Activated naive CD4-positive, alpha-beta T cell treated with anti-CD3 and anti-CD28 coated beads, Interleukin-2, amount 50 U/mL, for 24 hours (primary cell): ENCODE measurements at regions not wholly inside any gene's neighbourhood (a gene's known extent, or its start where the extent isn't known, plus 50 kb on each side); places are given as distances from the start of the nearest gene placed in this dataset.
"Not testable (repeated sequence)": the region's sequence is repeated elsewhere in the genome, so short reads cannot be mapped to it uniquely, and the experiment has no call there.

Experiments used
- H3K27ac Mint-ChIP-seq: one replicate; pipeline ENCODE4 v1.8.0; 2021; ENCODE audit warnings: mild to moderate bottlenecking, mixed read lengths
- H3K27me3 Mint-ChIP-seq: one replicate; pipeline ENCODE4 v1.8.0; 2021; ENCODE audit warnings: mixed read lengths
- H3K36me3 Mint-ChIP-seq: one replicate; pipeline ENCODE4 v1.8.0; 2021; ENCODE audit warnings: mixed read lengths
- H3K4me1 Mint-ChIP-seq: one replicate; pipeline ENCODE4 v1.8.0; 2021; ENCODE audit warnings: mixed read lengths
- H3K4me3 Mint-ChIP-seq: one replicate; pipeline ENCODE4 v1.8.0; 2021; ENCODE audit warnings: mild to moderate bottlenecking, mixed read lengths
- H3K9me3 Mint-ChIP-seq: one replicate; pipeline ENCODE4 v1.8.0; 2021; ENCODE audit warnings: mixed read lengths

DNA sequence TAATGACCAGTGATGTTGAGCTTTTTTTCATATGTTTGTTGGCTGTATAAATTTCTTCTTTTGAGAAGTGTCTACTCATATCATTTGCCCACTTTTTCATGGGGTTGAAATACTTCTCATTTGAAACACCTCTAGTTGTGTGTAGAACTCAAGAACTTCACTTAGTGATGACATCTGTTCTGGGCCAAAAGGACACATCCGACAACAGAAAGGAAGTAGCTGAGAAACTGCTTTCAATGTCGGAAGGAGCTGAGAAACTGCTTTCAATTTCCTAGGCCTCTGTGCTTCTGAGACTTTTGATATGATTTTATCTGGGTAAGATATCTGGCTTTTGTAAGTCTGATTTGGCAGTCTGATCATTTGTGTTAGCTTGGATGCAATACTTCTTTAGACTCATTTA, 635.3 kb downstream of the TMTC2 start:
- Mint-ChIP-seq H3K36me3 (no peaks in the 10 kb centered on the region), H3K4me3 (no peak overlapping the region), H3K27me3 (no peaks in the 10 kb centered on the region), H3K9me3 (no peaks in the 10 kb centered on the region), H3K27ac (no peak overlapping the region), H3K4me1 (no peaks in the 10 kb centered on the region)

DNA sequence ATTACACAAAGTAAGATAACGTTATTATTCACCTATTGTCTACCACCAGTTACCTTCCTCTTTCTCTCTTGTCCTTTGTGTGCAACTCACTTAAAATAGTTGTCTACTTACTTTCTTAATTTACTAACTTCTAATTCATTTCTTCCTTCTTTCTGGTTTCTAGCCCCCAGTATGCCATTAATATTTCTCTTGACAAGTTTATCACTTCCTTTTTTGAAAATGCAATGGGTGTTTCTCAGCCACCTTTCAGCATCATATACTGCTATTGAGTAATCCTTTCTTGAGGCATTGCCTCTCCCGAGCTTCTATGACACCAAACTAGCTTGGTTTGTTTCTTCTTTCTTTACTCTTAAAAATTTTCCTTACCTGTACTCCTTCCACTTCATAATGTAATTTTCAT, 633.6 kb downstream of the TMTC2 start:
- no peaks in the 10 kb centered on the region for H3K4me1 Mint-ChIP-seq
- no peak overlapping the region for H3K4me3 Mint-ChIP-seq
- no peak overlapping the region for H3K27ac Mint-ChIP-seq
- H3K36me3 Mint-ChIP-seq = no peaks in the 10 kb centered on the region
- no peaks in the 10 kb centered on the region for H3K9me3 Mint-ChIP-seq
- H3K27me3 Mint-ChIP-seq = no peaks in the 10 kb centered on the region

DNA sequence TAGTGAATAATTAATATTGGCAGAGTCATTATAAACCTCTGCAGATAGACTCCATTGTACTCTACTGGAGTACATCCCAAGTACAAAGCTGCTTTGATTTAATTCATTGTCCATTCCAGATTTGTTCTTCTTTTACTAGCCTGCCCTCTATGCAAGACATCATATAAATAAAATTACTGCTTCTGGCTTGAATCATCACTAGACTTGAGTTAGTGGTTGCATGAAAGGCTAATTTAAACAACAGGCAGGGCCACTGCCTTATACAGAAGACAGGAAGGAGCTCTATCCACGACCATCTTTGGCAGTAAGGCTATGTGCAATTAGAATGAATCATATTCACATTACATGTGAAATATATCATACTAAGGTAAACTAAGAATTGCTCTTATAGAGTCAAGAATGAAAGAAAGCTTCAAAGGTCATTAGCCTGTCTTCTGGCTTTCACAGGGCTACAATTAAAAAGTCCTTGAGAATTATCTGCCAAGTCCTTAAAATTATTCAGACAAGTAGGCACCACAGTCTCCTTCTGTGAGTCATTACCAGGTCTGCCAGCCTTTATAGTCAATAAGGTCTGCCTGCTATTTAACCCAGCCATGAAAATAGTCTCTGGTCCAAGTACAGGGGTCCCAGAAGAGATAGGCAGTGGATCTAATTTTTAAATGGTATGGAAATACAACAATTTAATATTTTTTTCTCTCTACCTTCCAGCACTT, 631.8 kb downstream of the TMTC2 start:
- Mint-ChIP-seq H3K4me1 (no peaks in the 10 kb centered on the region), H3K4me3 (no peak overlapping the region), H3K9me3 (no peaks in the 10 kb centered on the region), H3K36me3 (no peaks in the 10 kb centered on the region), H3K27me3 (no peaks in the 10 kb centered on the region), H3K27ac (no peak overlapping the region)

DNA sequence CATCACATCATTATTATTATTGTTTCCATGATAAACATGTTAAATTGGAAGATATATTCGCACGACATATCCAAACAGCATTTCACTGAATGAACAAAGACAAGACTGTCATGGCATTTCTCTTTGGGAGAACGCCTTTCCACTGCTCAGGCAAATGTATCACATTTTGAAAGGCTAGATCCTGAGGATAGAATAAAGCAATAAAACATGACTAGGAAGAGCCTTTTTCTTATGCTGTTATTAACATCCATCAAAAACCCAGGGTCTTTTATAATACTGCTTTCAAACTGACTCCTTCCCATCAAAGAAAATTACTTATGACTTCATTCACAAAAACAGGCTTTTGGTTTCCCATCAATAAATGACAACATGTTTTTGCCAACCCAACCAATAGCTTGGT, 630.9 kb downstream of the TMTC2 start:
- H3K27ac Mint-ChIP-seq = no peak overlapping the region
- no peaks in the 10 kb centered on the region for H3K27me3 Mint-ChIP-seq
- H3K36me3 Mint-ChIP-seq = no peaks in the 10 kb centered on the region
- H3K4me1 Mint-ChIP-seq = no peaks in the 10 kb centered on the region
- no peak overlapping the region for H3K4me3 Mint-ChIP-seq
- no peaks in the 10 kb centered on the region for H3K9me3 Mint-ChIP-seq

DNA sequence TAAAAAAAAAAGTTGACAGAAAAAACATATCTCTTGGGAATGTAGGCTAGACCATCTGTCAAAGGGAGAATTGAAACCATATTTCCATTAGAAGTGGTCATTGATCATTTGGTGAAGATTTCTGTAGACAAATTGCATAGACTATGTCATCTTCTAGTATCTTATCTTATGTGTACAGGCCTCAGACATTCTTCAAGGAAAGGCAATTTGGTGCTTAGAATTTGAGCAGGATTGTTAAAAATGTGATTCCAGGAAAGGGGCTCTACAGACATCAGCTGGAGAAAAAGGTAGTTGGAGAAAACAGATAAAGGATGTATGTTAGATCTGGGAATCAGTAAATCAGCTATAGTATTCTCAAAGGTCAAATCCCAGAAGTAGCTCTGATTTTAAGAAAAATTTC, 627.1 kb downstream of the TMTC2 start:
- Mint-ChIP-seq H3K36me3 (no peaks in the 10 kb centered on the region), H3K27me3 (no peaks in the 10 kb centered on the region), H3K4me1 (no peaks in the 10 kb centered on the region), H3K4me3 (no peak overlapping the region), H3K27ac (no peak overlapping the region), H3K9me3 (no peaks in the 10 kb centered on the region)

DNA sequence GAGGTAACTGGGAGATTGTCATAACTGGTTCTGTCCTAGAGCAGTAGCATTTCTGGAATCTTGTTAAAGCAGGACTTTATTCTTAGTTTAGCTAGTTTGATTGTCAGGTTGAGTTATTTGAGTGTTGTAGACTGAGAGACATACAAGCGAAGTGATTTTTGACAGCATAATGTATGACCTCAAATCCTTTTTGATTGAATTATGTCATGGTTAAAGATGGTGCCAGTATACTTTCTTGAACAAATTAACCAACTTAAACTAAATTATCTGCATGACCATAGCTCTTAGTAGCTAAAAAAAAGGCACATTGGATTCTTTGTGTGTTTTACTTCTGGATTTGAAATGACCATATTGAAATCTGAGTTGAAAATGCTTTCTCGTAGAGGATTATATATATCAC, 626.6 kb downstream of the TMTC2 start:
- Mint-ChIP-seq H3K27ac (no peak overlapping the region), H3K9me3 (no peaks in the 10 kb centered on the region), H3K27me3 (no peaks in the 10 kb centered on the region), H3K4me3 (no peak overlapping the region), H3K36me3 (no peaks in the 10 kb centered on the region), H3K4me1 (no peaks in the 10 kb centered on the region)

DNA sequence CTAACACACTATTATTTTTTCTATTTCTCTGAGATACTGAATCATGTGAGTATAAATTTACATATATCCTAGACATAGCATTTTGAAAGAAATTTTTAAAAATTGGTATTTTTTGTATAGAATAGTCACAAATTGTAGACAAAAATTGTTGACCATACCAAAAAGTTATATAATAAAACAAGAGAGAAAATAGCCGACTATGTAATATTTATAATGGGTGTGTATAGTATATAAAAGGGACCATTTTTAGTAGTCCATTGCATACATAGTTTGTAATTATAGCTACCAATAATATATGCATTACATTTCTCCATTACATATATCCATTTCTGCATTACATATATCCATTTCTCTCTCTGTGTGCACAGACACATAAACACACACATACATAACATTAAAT, 590.2 kb downstream of the TMTC2 start:
- no peaks in the 10 kb centered on the region for H3K4me1 Mint-ChIP-seq
- H3K4me3 Mint-ChIP-seq = no peak overlapping the region
- H3K27me3 Mint-ChIP-seq = no peaks in the 10 kb centered on the region
- no peak overlapping the region for H3K27ac Mint-ChIP-seq
- no peaks in the 10 kb centered on the region for H3K9me3 Mint-ChIP-seq
- no peaks in the 10 kb centered on the region for H3K36me3 Mint-ChIP-seq

DNA sequence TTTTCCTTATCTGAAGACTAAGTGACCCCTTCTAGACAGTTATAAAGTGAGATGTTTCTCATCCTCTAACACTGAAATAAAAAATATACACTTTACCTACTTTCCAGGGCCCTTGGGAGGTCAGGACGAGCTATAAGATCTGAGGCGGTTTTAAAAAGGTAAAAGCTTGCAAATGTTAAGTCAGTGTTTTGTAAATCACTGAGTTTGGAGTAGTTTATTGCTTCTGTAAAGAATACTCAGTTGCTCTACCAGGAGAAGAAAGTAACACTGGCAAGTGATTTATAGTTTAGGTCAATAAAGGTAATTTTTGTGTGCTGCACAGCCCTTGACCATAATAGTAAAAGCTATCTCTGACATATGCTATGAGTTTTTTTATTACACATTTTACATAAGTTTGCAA, 584.5 kb downstream of the TMTC2 start:
- no peak overlapping the region for H3K4me3 Mint-ChIP-seq

DNA sequence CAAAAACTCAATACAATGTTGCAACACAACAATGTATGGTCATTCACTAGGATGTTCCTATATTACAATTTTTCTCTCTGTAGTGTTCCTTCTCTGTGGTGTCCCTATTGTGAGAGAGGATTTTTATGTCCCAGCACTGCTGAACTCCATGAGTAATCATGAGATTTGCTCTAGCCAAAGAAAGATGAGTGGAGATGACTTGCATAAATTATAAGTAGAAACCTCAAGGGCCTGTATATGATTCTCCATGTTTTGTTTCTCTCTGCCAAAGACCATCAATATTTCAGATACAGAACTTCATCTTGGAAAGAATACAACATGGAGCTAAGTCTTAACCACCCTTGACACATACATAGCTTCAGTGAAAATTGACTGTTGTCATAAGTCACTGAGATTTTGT, 579.1 kb downstream of the TMTC2 start:
- no peaks in the 10 kb centered on the region for H3K4me1 Mint-ChIP-seq
- H3K9me3 Mint-ChIP-seq = peaks cover 4% of the 10 kb centered on the region
- no peak overlapping the region for H3K4me3 Mint-ChIP-seq
- no peak overlapping the region for H3K27ac Mint-ChIP-seq
- no peaks in the 10 kb centered on the region for H3K27me3 Mint-ChIP-seq
- peaks cover 2% of the 10 kb centered on the region for H3K36me3 Mint-ChIP-seq

More for the DNA sequence above, 584.5 kb downstream of the TMTC2 start:
- Mint-ChIP-seq H3K27ac (no peak overlapping the region), H3K36me3 (peaks cover 2% of the 10 kb centered on the region), H3K9me3 (no peaks in the 10 kb centered on the region), H3K27me3 (no peaks in the 10 kb centered on the region), H3K4me1 (no peaks in the 10 kb centered on the region)

DNA sequence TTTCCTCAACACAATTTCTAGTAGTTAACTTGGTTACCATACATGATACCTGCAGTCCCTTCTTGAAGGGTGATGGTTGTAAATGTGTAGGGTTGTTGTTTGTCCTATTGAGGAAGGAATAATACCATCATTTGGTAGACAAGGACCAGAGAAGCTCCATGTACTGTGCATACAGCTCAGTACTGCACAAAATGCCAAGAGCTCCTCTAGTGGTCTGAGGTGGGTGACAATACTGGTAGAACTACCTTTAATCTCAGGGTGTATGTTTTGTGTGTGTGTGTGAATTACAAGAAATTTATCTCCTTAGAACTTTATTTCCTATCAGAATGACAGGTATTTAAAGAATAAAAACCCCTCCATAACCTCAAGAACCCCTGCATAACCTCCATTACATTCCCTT, 575.3 kb downstream of the TMTC2 start:
- Mint-ChIP-seq H3K4me1 (no peaks in the 10 kb centered on the region), H3K36me3 (no peaks in the 10 kb centered on the region), H3K27me3 (no peaks in the 10 kb centered on the region), H3K9me3 (peaks cover 4% of the 10 kb centered on the region), H3K27ac (no peak overlapping the region), H3K4me3 (no peak overlapping the region)

DNA sequence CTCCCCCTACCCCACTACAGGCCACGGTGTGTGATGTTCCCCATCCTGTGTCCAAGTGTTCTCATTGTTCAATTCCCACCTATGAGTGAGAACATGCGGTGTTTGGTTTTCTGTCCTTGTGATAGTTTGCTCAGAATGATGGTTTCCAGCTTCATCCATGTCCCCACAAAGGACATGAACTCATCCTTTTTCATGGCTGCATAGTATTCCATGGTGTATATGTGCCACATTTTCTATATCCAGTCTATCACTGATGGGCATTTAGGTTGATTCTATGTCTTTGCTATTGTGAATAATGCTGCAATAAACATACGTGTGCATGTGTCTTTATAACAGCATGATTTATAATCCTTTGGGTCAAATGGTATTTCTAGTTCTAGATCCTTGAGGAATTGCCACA, 573.4 kb downstream of the TMTC2 start:
- not testable (repeated sequence) for H3K4me1 Mint-ChIP-seq, H3K4me3 Mint-ChIP-seq, H3K27me3 Mint-ChIP-seq, H3K27ac Mint-ChIP-seq, H3K36me3 Mint-ChIP-seq, H3K9me3 Mint-ChIP-seq

DNA sequence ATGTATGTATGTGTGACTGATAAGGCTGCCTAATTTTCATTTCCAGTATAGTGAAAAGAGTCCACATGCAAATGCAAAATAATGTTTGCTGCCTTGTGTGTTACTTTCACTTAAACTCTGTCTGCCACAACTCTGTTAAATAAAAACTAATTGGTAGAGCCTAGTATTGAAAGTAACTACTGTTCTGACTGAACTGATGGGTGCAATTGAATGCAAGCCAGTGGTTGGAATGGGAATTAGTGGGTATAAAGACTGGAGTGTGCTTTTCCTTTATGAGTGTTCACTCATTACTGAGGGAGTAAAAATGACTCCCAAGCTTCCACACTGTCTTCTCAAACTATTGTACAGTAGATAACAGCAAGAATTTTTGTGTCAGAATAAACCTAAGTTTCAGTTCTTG, 571.0 kb downstream of the TMTC2 start:
- no peaks in the 10 kb centered on the region for H3K36me3 Mint-ChIP-seq

DNA sequence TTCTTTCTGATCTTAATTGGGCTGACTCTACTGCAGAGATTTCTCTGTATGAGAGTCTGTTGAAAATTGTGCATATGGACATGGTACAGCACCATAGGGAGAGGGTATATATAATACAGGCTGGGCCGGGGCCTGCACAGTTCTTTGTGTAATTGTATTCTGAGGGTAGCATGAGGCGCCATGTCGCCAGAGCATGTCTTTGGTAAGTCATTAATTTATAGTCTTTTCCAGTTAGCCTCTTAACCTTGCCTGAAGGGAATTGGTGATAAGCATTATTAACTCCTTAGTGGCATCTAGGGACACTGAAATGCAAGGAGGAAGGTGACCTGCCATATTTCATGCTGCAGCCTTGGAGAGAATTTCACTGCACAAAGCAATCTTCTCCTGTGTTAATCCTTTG, 569.9 kb downstream of the TMTC2 start:
- H3K27ac Mint-ChIP-seq = peak overlapping the region; percentile 9
- no peaks in the 10 kb centered on the region for H3K36me3 Mint-ChIP-seq
- H3K4me1 Mint-ChIP-seq = no peaks in the 10 kb centered on the region
- no peak overlapping the region for H3K4me3 Mint-ChIP-seq
- H3K9me3 Mint-ChIP-seq = no peaks in the 10 kb centered on the region
- no peaks in the 10 kb centered on the region for H3K27me3 Mint-ChIP-seq

More for the DNA sequence above, 571.0 kb downstream of the TMTC2 start:
- Mint-ChIP-seq H3K27ac (no peak overlapping the region), H3K4me1 (no peaks in the 10 kb centered on the region), H3K9me3 (peaks cover 4% of the 10 kb centered on the region), H3K27me3 (no peaks in the 10 kb centered on the region), H3K4me3 (no peak overlapping the region)

DNA sequence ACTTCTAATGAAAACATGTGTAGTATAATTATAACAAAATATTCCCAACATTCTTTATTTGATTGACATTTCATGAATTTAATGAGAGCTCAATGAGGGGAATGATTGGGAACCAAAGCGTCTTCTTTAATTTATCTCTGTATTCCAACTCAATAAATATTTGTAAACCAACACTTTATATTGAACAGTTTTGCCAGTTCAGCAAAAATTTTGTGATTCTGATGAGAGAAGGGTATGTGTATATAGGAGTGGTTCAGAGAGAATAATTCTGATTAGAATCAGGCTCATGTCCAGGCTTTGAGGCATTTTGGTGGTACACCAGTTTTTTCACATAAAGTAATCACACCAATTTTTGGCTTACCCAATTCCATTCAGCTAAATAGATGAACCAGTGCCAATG, 564.2 kb downstream of the TMTC2 start:
- Mint-ChIP-seq H3K4me1 (no peaks in the 10 kb centered on the region), H3K9me3 (no peaks in the 10 kb centered on the region), H3K4me3 (no peak overlapping the region), H3K27me3 (no peaks in the 10 kb centered on the region), H3K27ac (no peak overlapping the region), H3K36me3 (no peaks in the 10 kb centered on the region)

DNA sequence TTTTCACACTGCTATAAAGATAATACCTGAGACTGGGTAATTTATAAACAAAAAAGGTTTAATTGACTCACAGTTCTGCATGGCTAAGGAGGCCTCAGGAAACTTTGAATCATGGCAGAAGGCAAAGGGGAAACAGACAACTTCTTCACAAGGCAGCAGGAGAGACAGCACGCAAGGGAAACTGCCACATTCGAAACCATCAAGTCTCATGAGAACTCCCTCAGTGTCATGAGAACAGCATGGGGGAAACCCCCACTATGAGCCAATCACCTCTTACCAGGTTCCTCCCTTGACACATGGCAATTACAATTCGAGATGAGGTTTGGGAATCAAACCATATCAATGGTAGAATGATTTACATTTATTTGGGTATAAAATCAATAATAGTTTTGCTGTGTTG, 558.5 kb downstream of the TMTC2 start:
- Mint-ChIP-seq H3K4me1 (no peaks in the 10 kb centered on the region), H3K27ac (no peak overlapping the region), H3K9me3 (no peaks in the 10 kb centered on the region), H3K27me3 (no peaks in the 10 kb centered on the region), H3K36me3 (no peaks in the 10 kb centered on the region), H3K4me3 (no peak overlapping the region)

DNA sequence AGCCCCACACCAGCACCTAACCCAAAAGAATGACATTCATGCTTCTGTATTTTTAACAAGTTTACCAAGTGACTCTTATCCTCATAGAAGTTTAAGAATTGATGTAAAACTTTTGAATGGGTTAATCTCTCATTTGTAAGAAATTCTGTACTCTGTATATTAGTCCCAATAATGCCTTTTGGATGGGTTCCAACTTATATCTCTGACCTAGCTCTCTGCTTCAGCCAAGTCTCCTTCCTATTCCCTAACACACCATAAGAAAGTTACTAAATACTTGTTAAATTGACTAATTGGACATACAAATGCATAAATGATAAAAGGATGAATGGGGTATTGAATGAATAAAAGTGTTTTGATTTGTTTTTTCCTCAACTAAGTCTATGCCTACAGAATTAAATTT, 557.3 kb downstream of the TMTC2 start:
- Mint-ChIP-seq H3K36me3 (no peaks in the 10 kb centered on the region), H3K27ac (no peak overlapping the region)

DNA sequence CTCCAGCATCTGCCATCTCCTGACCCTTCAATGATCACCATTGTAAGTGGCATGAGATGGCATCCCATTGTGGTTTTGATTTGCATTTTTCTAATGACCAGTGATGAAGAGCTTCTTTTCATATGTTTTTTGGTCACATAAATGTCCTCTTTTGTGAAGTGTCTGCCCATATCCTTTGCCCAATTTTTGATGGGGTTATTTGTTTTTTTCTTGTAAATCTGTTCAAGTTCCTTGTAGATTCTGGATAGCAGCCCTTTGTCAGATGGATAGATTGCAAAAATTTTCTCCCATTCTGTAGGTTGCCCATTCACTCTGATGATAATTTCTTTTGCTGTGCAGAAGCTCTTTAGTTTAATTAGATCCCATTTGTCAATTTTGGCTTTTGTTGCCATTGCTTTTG, 547.3 kb downstream of the TMTC2 start:
- not testable (repeated sequence) for H3K4me1 Mint-ChIP-seq, H3K27me3 Mint-ChIP-seq, H3K4me3 Mint-ChIP-seq, H3K9me3 Mint-ChIP-seq, H3K27ac Mint-ChIP-seq, H3K36me3 Mint-ChIP-seq

More for the DNA sequence above, 557.3 kb downstream of the TMTC2 start:
- Mint-ChIP-seq H3K27me3 (no peaks in the 10 kb centered on the region), H3K4me3 (no peak overlapping the region), H3K4me1 (no peaks in the 10 kb centered on the region), H3K9me3 (peaks cover 5% of the 10 kb centered on the region)
